HepG2 (cell line): ENCODE measurements at regions not wholly inside any gene's neighbourhood (a gene's known extent, or its start where the extent isn't known, plus 50 kb on each side); places are given as distances from the start of the nearest gene placed in this dataset.

Experiments used
- ATAC-seq: fragments of 200-7000 bp; cut with Tn5 transposase; 3 replicates; pipeline ENCODE4 v1.9.1; 2020; ENCODE audit warnings: mild to moderate bottlenecking, moderate library complexity
- BruUV-seq: library from RNA; stranded (reverse); fragments of 400-500 nt; replicated peaks from 2 replicates; lab custom pipeline; 2021; lab: Mats Ljungman, UMichigan
- CTCF ChIA-PET: fragments of 300-600 bp; formaldehyde crosslinking; extraction: SDS; loops from one replicate; lab custom pipeline; 2021; ENCODE audit warnings: low total read pairs, inconsistent platforms, low intra/inter-chr PET ratio; lab: Yijun Ruan, JAX
- POLR2A ChIA-PET: fragments of 350-600 bp; sonication (Branson Sonifier 250); formaldehyde crosslinking; loops from one replicate; lab custom pipeline; 2020; ENCODE audit warnings: antibody characterized with exemption, inconsistent platforms; lab: Yijun Ruan, JAX
- DNase-seq: peaks from one replicate; pipeline ENCODE4 v3.0.0-alpha.2; 2015; ENCODE audit warnings: low spot score
- FAIRE-seq: peaks from 3 replicates; lab custom pipeline; 2011; peaks lifted over from hg19 to GRCh38; lab: Jason Lieb, UNC
- H2AFZ ChIP-seq: one replicate; pipeline ENCODE4 v1.6.1; 2011; ENCODE audit warnings: low read length, inconsistent platforms
- H3K27ac ChIP-seq: fragments of 300-600 bp; 3 replicates; pipeline ENCODE4 v1.8.0; 2011; ENCODE audit warnings: mixed run types, mild to moderate bottlenecking, mixed read lengths, low read length, inconsistent platforms; ENCODE audit not compliant: insufficient read depth; ENCODE audit errors: extremely low read length
- H3K27me3 ChIP-seq, 2 experiments: fragments of 200-600 bp in 1 of 2; 2 replicates in 1 of 2; 3 replicates in 1 of 2; pipeline versions ENCODE4 v1.6.0 to v1.8.0; 2011; ENCODE audit warnings: low read length in 2 of 2, mild to moderate bottlenecking in 2 of 2, moderate library complexity in 2 of 2, inconsistent platforms in 1 of 2; ENCODE audit not compliant: insufficient read depth in 2 of 2, control insufficient read depth in 1 of 2
- H3K36me3 ChIP-seq, 2 experiments: fragments of 200-600 bp in 1 of 2; replicated peaks in 1 of 2; 2 replicates in 1 of 2; 3 replicates in 1 of 2; pipeline versions ENCODE4 v1.5.1 to v1.8.0; 2011; ENCODE audit warnings: low read length in 2 of 2, inconsistent platforms in 1 of 2; ENCODE audit not compliant: insufficient read depth in 2 of 2, control insufficient read depth in 1 of 2
- H3K4me1 ChIP-seq: 2 replicates; pipeline ENCODE4 v1.5.1; 2012; ENCODE audit warnings: low read length, inconsistent platforms; ENCODE audit not compliant: insufficient read depth
- H3K4me2 ChIP-seq: 2 replicates; pipeline ENCODE4 v1.6.0; 2011; ENCODE audit warnings: low read depth, low read length, inconsistent platforms
- H3K4me3 ChIP-seq, 3 experiments: fragments of 200-600 bp in 1 of 3; sonication (generic), shearing (Covaris generic) in 1 of 3; replicated peaks in 1 of 3; 2 replicates each; pipeline ENCODE4 v1.5.1; 2011 to 2016; ENCODE audit warnings: low read length in 3 of 3, inconsistent platforms in 2 of 3, low read depth in 2 of 3, mild to moderate bottlenecking in 2 of 3, control low read depth in 1 of 3, mixed read lengths in 1 of 3; ENCODE audit not compliant: insufficient read depth in 1 of 3
- H3K79me2 ChIP-seq: one replicate; pipeline ENCODE4 v1.6.1; 2011; ENCODE audit warnings: low read length, inconsistent platforms; ENCODE audit not compliant: insufficient read depth
- H3K9ac ChIP-seq: 2 replicates; pipeline ENCODE4 v1.6.0; 2011; ENCODE audit warnings: mild to moderate bottlenecking, low read depth, low read length, inconsistent platforms; ENCODE audit not compliant: insufficient read depth
- H3K9me3 ChIP-seq: 2 replicates; pipeline ENCODE4 v1.5.1; 2012; ENCODE audit warnings: mild to moderate bottlenecking, low read length
- H4K20me1 ChIP-seq: 2 replicates; pipeline ENCODE4 v1.6.0; 2011; ENCODE audit warnings: inconsistent platforms, mild to moderate bottlenecking, low read length, moderate library complexity; ENCODE audit not compliant: insufficient read depth
- ATF7 ChIP-seq, 2 experiments: fragments of 450-650 bp in 1 of 2; sonication (generic) in 1 of 2; formaldehyde crosslinking in 1 of 2; IDR thresholded peaks; 2 replicates each; pipeline versions ENCODE4 v1.4.0 to v1.6.1; 2016 to 2020; ENCODE audit warnings: antibody characterized with exemption in 1 of 2, mild to moderate bottlenecking in 1 of 2, missing genetic modification reagents in 1 of 2
- BRCA1 ChIP-seq: sonication (generic); formaldehyde crosslinking; IDR thresholded peaks from 2 replicates; pipeline ENCODE4 v1.4.0; 2020; ENCODE audit warnings: missing genetic modification reagents
- ETV5 ChIP-seq: IDR thresholded peaks from 2 replicates; pipeline ENCODE4 v1.6.1; 2018; ENCODE audit warnings: missing biosample characterization, missing genetic modification reagents, inconsistent platforms, borderline replicate concordance
- FLYWCH1 ChIP-seq: sonication (generic); formaldehyde crosslinking; IDR thresholded peaks from 2 replicates; pipeline ENCODE4 v1.8.1; 2023; ENCODE audit warnings: mild to moderate bottlenecking, missing genetic modification reagents
- PAWR ChIP-seq: sonication (generic); formaldehyde crosslinking; IDR thresholded peaks from 2 replicates; pipeline ENCODE4 v1.4.0; 2020; ENCODE audit warnings: missing genetic modification reagents, mild to moderate bottlenecking, borderline replicate concordance
- RFXAP ChIP-seq: sonication (generic); formaldehyde crosslinking; IDR thresholded peaks from 2 replicates; pipeline ENCODE4 v1.4.0; 2020; ENCODE audit warnings: missing genetic modification reagents, borderline replicate concordance
- SALL1 ChIP-seq: sonication (generic); formaldehyde crosslinking; IDR thresholded peaks from 2 replicates; pipeline ENCODE4 v1.8.0; 2022; ENCODE audit warnings: mild to moderate bottlenecking, missing genetic modification reagents
- SSRP1 ChIP-seq: IDR thresholded peaks from 2 replicates; pipeline ENCODE4 v1.6.1; 2016; ENCODE audit warnings: control low read depth
- TOPORS ChIP-seq: sonication (generic); formaldehyde crosslinking; IDR thresholded peaks from 2 replicates; pipeline ENCODE4 v1.8.0; 2023; ENCODE audit warnings: mild to moderate bottlenecking, missing genetic modification reagents
- ZNF232 ChIP-seq: sonication (generic); formaldehyde crosslinking; IDR thresholded peaks from 2 replicates; pipeline ENCODE4 v1.4.0; 2020; ENCODE audit warnings: missing genetic modification reagents, borderline replicate concordance
- ZNF354B ChIP-seq: sonication (generic); formaldehyde crosslinking; IDR thresholded peaks from 2 replicates; pipeline ENCODE4 v1.8.0; 2022; ENCODE audit warnings: mild to moderate bottlenecking, missing genetic modification reagents
- WGBS: methylation state at CpG from one replicate; pipeline ENCODE4 v1.1.6; 2017; ENCODE audit warnings: low lambda C conversion rate; 5-methylcytosine and 5-hydroxymethylcytosine counted together
- in situ Hi-C: cut with HindIII; loops from 2 replicates; pipeline ENCODE4 v1.10.0; 2017; ENCODE audit warnings: low pct_unique_long_range_greater_than_20kb; ENCODE audit not compliant: extremely low pct_ligation_motif_present
- intact Hi-C: fragments of 100-400 bp; cut with micrococcal nuclease; formaldehyde crosslinking; loops from one replicate; pipeline ENCODE4 v1.10.0; 2022; ENCODE audit not compliant: unreplicated experiment
- TF ChIP-seq, protein P1 (sequence below), 2 experiments: sonication (generic) in 1 of 2; formaldehyde crosslinking in 1 of 2; IDR thresholded peaks; 2 replicates each; pipeline versions ENCODE4 v1.4.0 to v1.6.1; 2018 to 2020; ENCODE audit warnings: missing genetic modification reagents in 2 of 2, borderline replicate concordance in 1 of 2, low read depth in 1 of 2, mild to moderate bottlenecking in 1 of 2, missing biosample characterization in 1 of 2
- TF ChIP-seq, protein P2 (sequence below): sonication (generic); formaldehyde crosslinking; IDR thresholded peaks from 2 replicates; pipeline ENCODE4 v1.8.1; 2023; ENCODE audit warnings: mild to moderate bottlenecking, inconsistent platforms, moderate library complexity, missing genetic modification reagents, borderline replicate concordance
- TF ChIP-seq, protein P3 (sequence below): sonication (generic); formaldehyde crosslinking; IDR thresholded peaks from 2 replicates; pipeline ENCODE4 v1.4.0; 2020; ENCODE audit warnings: missing genetic modification reagents

DNA sequence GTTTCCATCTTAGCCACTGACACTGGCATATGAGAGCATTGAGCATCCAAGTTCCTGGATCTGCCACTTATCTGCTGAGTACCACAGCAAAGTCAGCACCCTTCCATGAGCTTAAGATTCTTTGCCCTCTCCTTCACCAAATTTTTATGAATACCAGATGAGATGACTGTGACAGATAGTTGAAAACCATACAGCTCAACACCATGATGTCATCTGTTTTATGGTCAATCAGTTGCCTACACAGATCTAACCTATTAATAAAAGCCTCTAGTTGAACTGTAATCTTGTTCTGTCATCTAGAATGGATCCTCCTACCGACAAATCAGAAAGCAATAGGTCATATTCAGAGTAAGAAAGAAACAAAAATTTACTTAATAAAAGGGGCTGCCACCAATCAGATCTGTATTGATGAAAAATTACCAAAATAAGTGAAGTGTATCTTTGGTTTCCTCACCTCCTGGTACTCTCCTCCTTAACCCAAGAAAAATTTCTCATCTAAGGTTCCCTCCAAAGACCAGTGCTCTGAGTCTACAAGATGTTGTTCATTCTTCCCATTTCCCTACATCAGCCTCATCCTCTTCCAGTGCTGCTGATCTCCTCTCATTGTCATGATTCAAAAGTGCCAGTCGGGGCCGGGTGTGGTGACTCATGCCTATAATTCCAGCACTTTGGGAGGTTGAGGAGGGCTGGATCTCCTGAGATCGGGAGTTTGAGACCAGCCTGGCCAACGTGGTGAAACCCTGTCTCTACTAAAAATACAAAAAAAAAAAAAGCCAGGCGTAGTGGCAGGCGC is 138.8 kb upstream of the CTTNBP2NL start:
- FAIRE-seq (no peak), ATAC-seq (no peak), DNase-seq (no peak)
- no peak overlapping the region for H2AFZ ChIP-seq
- whole genome bisulfite sequencing: 5% methylated on average over 7 of the region's 7 CpGs
- TF ChIP-seq ATF7 (IDR thresholded peaks at IDR 0.05) (peak; percentile 59), ATF7 (CRISPR knock-in tag; IDR thresholded peaks at IDR 0.05) (no peak), ZNF232 (CRISPR knock-in tag) (no peak)
- no peak overlapping the region for H3K4me3 ChIP-seq
- no peaks in the 10 kb centered on the region for H4K20me1 ChIP-seq
- no TSS peak for BruUV-seq
- H3K79me2 ChIP-seq: no peaks in the 10 kb centered on the region
- H3K27me3 ChIP-seq: no peaks in the 10 kb centered on the region
- in situ Hi-C loops: no loop called here
- H3K4me2 ChIP-seq: no peak overlapping the region
- H3K36me3 ChIP-seq: no peaks in the 10 kb centered on the region
- CTCF ChIA-PET: no interaction called here
- H3K9ac ChIP-seq: no peak overlapping the region
- no peaks in the 10 kb centered on the region for H3K4me1 ChIP-seq
- no peaks in the 10 kb centered on the region for H3K9me3 ChIP-seq
- intact Hi-C loops: no loop called here
- POLR2A ChIA-PET: no interaction called here
- H3K27ac ChIP-seq: no peak overlapping the region

DNA sequence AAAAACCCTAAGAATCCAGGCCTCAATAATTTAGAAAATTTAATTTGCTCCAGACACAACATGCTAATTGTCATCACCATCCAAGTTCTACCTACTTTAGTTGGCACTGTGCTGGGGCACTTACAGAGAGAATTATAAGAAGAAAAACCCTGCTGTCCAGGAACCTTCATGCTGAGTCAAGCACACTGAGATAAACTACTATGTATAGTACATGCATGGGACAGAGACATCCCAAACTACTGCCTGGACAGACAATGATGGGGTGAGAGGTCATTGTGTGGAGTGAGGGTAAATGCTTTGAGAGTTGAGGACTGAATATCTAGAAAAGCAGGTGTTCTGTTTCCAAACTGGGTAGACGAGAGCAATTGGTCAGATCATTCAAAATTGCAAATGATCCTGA is 135.3 kb upstream of the CTTNBP2NL start:
- BruUV-seq: no TSS peak
- TF ChIP-seq SALL1 (CRISPR knock-in tag) (no peak), ZNF354B (CRISPR knock-in tag) (no peak), ETV5 (CRISPR knock-in tag) (no peak), BRCA1 (CRISPR knock-in tag) (no peak), PAWR (CRISPR knock-in tag) (no peak), FLYWCH1 (CRISPR knock-in tag) (no peak), SSRP1 (no peak), RFXAP (CRISPR knock-in tag) (no peak), TOPORS (CRISPR knock-in tag) (no peak)
- TF ChIP-seq, protein P1, sequence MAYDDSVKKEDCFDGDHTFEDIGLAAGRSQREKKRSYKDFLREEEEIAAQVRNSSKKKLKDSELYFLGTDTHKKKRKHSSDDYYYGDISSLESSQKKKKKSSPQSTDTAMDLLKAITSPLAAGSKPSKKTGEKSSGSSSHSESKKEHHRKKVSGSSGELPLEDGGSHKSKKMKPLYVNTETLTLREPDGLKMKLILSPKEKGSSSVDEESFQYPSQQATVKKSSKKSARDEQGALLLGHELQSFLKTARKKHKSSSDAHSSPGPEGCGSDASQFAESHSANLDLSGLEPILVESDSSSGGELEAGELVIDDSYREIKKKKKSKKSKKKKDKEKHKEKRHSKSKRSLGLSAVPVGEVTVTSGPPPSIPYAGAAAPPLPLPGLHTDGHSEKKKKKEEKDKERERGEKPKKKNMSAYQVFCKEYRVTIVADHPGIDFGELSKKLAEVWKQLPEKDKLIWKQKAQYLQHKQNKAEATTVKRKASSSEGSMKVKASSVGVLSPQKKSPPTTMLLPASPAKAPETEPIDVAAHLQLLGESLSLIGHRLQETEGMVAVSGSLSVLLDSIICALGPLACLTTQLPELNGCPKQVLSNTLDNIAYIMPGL (CRISPR knock-in tag; IDR thresholded peaks at IDR 0.05; ENCODE audit: borderline replicate concordance in 1 of 2, low read depth in 1 of 2): no peak
- TF ChIP-seq, protein P2, sequence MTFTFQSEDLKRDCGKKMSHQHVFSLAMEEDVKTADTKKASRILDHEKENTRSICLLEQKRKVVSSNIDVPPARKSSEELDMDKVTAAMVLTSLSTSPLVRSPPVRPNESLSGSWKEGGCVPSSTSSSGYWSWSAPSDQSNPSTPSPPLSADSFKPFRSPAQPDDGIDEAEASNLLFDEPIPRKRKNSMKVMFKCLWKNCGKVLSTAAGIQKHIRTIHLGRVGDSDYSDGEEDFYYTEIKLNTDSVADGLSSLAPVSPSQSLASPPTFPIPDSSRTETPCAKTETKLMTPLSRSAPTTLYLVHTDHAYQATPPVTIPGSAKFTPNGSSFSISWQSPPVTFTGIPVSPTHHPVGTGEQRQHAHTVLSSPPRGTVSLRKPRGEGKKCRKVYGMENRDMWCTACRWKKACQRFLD (CRISPR knock-in tag): no peak
- TF ChIP-seq, protein P3, sequence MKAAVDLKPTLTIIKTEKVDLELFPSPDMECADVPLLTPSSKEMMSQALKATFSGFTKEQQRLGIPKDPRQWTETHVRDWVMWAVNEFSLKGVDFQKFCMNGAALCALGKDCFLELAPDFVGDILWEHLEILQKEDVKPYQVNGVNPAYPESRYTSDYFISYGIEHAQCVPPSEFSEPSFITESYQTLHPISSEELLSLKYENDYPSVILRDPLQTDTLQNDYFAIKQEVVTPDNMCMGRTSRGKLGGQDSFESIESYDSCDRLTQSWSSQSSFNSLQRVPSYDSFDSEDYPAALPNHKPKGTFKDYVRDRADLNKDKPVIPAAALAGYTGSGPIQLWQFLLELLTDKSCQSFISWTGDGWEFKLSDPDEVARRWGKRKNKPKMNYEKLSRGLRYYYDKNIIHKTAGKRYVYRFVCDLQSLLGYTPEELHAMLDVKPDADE (CRISPR knock-in tag): no peak

More for the DNA sequence above, 135.3 kb upstream of the CTTNBP2NL start:
- ATAC-seq: no peak
- no peaks in the 10 kb centered on the region for H3K9me3 ChIP-seq
- ChIA-PET POLR2A (no interaction called here), CTCF (no interaction called here)
- no peaks in the 10 kb centered on the region; a peak in 1 of 5 replicates for H3K27me3 ChIP-seq
- H3K4me3 ChIP-seq: no peak overlapping the region
- FAIRE-seq: no peak
- H2AFZ ChIP-seq: no peak overlapping the region
- no peak overlapping the region for H3K27ac ChIP-seq
- intact Hi-C loops (no loop called here), in situ Hi-C loops (no loop called here)
- no peaks in the 10 kb centered on the region for H3K79me2 ChIP-seq
- no peak overlapping the region for H3K9ac ChIP-seq
- no peaks in the 10 kb centered on the region for H4K20me1 ChIP-seq
- no peak for DNase-seq
- H3K36me3 ChIP-seq: no peaks in the 10 kb centered on the region
- no peak overlapping the region for H3K4me2 ChIP-seq
- 0% methylated on average over 1 of the region's 1 CpG for WGBS
- H3K4me1 ChIP-seq: no peaks in the 10 kb centered on the region
